HUES6 (cell line): ENCODE measurements at regions not wholly inside any gene's neighbourhood (a gene's known extent, or its start where the extent isn't known, plus 50 kb on each side); places are given as distances from the start of the nearest gene placed in this dataset.
"Not testable (repeated sequence)": the region's sequence is repeated elsewhere in the genome, so short reads cannot be mapped to it uniquely, and the experiment has no call there.

Source experiments
- H3K27ac ChIP-seq: 2 replicates; pipeline ENCODE4 v1.7.0; 2013; ENCODE audit warnings: low read depth, mild to moderate bottlenecking, low read length, inconsistent platforms
- H3K27me3 ChIP-seq: 2 replicates; pipeline ENCODE4 v1.6.1; 2013; ENCODE audit warnings: low read length; ENCODE audit not compliant: control insufficient read depth, insufficient read depth
- H3K36me3 ChIP-seq: 2 replicates; pipeline ENCODE4 v1.6.1; 2013; ENCODE audit warnings: low read length; ENCODE audit not compliant: control insufficient read depth, insufficient read depth
- H3K4me1 ChIP-seq: 2 replicates; pipeline ENCODE4 v1.6.1; 2013; ENCODE audit warnings: low read length; ENCODE audit not compliant: control insufficient read depth, insufficient read depth
- H3K4me3 ChIP-seq: 2 replicates; pipeline ENCODE4 v1.5.1; 2013; ENCODE audit warnings: low read depth, low read length
- H3K9ac ChIP-seq: one replicate; pipeline ENCODE4 v1.6.1; 2013; ENCODE audit warnings: mild to moderate bottlenecking, low read length
- H3K9me3 ChIP-seq: 2 replicates; pipeline ENCODE4 v1.6.1; 2013; ENCODE audit warnings: low read depth, low read length; ENCODE audit not compliant: control insufficient read depth, insufficient read depth

- Histone ChIP-seq H3K36me3 (peaks cover 5% of the 10 kb centered on the region; the same call in 1 of the 2 replicates), H3K4me3 (no peak overlapping the region), H3K9ac (no peak overlapping the region), H3K4me1 (peaks cover 11% of the 10 kb centered on the region; the same call in 1 of the 2 replicates), H3K9me3 (peaks cover 62% of the 10 kb centered on the region), H3K27me3 (no peaks in the 10 kb centered on the region), H3K27ac (no peak overlapping the region)
Measured at GRCh38 chr12:124147575-124147974, 147.3 kb upstream of the RFLNA start.

GRCh38 chr12:124148481-124149273, 146.2 kb upstream of the RFLNA start:
- H3K27me3 ChIP-seq, result no peaks in the 10 kb centered on the region
- no peak overlapping the region for H3K9ac ChIP-seq
- no peak overlapping the region for H3K4me3 ChIP-seq
- H3K27ac ChIP-seq, result no peak overlapping the region
- H3K4me1 ChIP-seq, result peaks cover 11% of the 10 kb centered on the region; the same call in 1 of the 2 replicates
- H3K9me3 ChIP-seq, result peaks cover 52% of the 10 kb centered on the region
- H3K36me3 ChIP-seq, result no peaks in the 10 kb centered on the region

- Histone ChIP-seq H3K36me3 (no peaks in the 10 kb centered on the region), H3K27me3 (no peaks in the 10 kb centered on the region)
Measured at GRCh38 chr12:124149287-124149686, 145.6 kb upstream of the RFLNA start.

GRCh38 chr12:124150168-124150567, 144.7 kb upstream of the RFLNA start:
- Histone ChIP-seq H3K9ac (no peak overlapping the region), H3K27ac (no peak overlapping the region), H3K4me3 (no peak overlapping the region), H3K9me3 (peaks cover 40% of the 10 kb centered on the region), H3K27me3 (no peaks in the 10 kb centered on the region), H3K4me1 (peaks cover 11% of the 10 kb centered on the region; the same call in 1 of the 2 replicates), H3K36me3 (no peaks in the 10 kb centered on the region)

More at GRCh38 chr12:124149287-124149686, 145.6 kb upstream of the RFLNA start:
- peaks cover 48% of the 10 kb centered on the region for H3K9me3 ChIP-seq
- no peak overlapping the region for H3K27ac ChIP-seq
- H3K4me1 ChIP-seq, result peaks cover 11% of the 10 kb centered on the region; the same call in 1 of the 2 replicates
- H3K9ac ChIP-seq, result no peak overlapping the region
- H3K4me3 ChIP-seq, result no peak overlapping the region

- no peak overlapping the region for H3K27ac ChIP-seq
- peaks cover 11% of the 10 kb centered on the region; the same call in 1 of the 2 replicates for H3K4me1 ChIP-seq
- peaks cover 36% of the 10 kb centered on the region for H3K9me3 ChIP-seq
- H3K9ac ChIP-seq, result no peak overlapping the region
- H3K36me3 ChIP-seq, result no peaks in the 10 kb centered on the region
- H3K4me3 ChIP-seq, result no peak overlapping the region
- H3K27me3 ChIP-seq, result no peaks in the 10 kb centered on the region
Measured at GRCh38 chr12:124151583-124151982, 143.3 kb upstream of the RFLNA start.

GRCh38 chr12:124152731-124153130, 142.2 kb upstream of the RFLNA start:
- no peak overlapping the region for H3K27ac ChIP-seq
- no peak overlapping the region for H3K9ac ChIP-seq
- H3K27me3 ChIP-seq, result no peaks in the 10 kb centered on the region
- H3K36me3 ChIP-seq, result no peaks in the 10 kb centered on the region
- peaks cover 9% of the 10 kb centered on the region for H3K4me1 ChIP-seq
- H3K9me3 ChIP-seq, result peaks cover 31% of the 10 kb centered on the region
- no peak overlapping the region for H3K4me3 ChIP-seq

- Histone ChIP-seq H3K9ac (no peak overlapping the region), H3K9me3 (peaks cover 29% of the 10 kb centered on the region), H3K36me3 (no peaks in the 10 kb centered on the region), H3K27ac (no peak overlapping the region), H3K4me1 (peaks cover 13% of the 10 kb centered on the region), H3K27me3 (no peaks in the 10 kb centered on the region), H3K4me3 (no peak overlapping the region)
Measured at GRCh38 chr12:124153392-124153791, 141.5 kb upstream of the RFLNA start.

GRCh38 chr12:124157406-124157805, 137.5 kb upstream of the RFLNA start:
- no peaks in the 10 kb centered on the region for H3K27me3 ChIP-seq
- H3K36me3 ChIP-seq, result no peaks in the 10 kb centered on the region
- H3K9ac ChIP-seq, result no peak overlapping the region
- H3K4me3 ChIP-seq, result no peak overlapping the region
- no peak overlapping the region for H3K27ac ChIP-seq
- peaks cover 10% of the 10 kb centered on the region for H3K4me1 ChIP-seq
- peaks cover 6% of the 10 kb centered on the region for H3K9me3 ChIP-seq

GRCh38 chr12:124159655-124160054, 135.2 kb upstream of the RFLNA start:
- no peak overlapping the region for H3K4me3 ChIP-seq
- no peaks in the 10 kb centered on the region for H3K27me3 ChIP-seq
- H3K27ac ChIP-seq, result no peak overlapping the region
- H3K9me3 ChIP-seq, result peaks cover 12% of the 10 kb centered on the region
- H3K36me3 ChIP-seq, result no peaks in the 10 kb centered on the region
- H3K4me1 ChIP-seq, result peaks cover 10% of the 10 kb centered on the region
- H3K9ac ChIP-seq, result no peak overlapping the region

GRCh38 chr12:124160097-124160756, 134.7 kb upstream of the RFLNA start:
- Histone ChIP-seq H3K4me3 (no peak overlapping the region), H3K36me3 (no peaks in the 10 kb centered on the region), H3K27me3 (no peaks in the 10 kb centered on the region), H3K9ac (no peak overlapping the region), H3K9me3 (peaks cover 12% of the 10 kb centered on the region), H3K27ac (no peak overlapping the region), H3K4me1 (peaks cover 10% of the 10 kb centered on the region)

- H3K36me3 ChIP-seq, H3K4me3 ChIP-seq, H3K9ac ChIP-seq, H3K4me1 ChIP-seq, H3K27ac ChIP-seq, H3K27me3 ChIP-seq: not testable (repeated sequence)
- peaks cover 19% of the 10 kb centered on the region for H3K9me3 ChIP-seq
Measured at GRCh38 chr12:124161402-124161801, 133.5 kb upstream of the RFLNA start.
